K562 (cell line): ENCODE measurements at regions not wholly inside any gene's neighbourhood (a gene's known extent, or its start where the extent isn't known, plus 50 kb on each side); places are given as distances from the start of the nearest gene placed in this dataset.

Experiments
- GATA2 ChIP-seq: sonication (generic); formaldehyde crosslinking; IDR thresholded peaks from 2 replicates; pipeline ENCODE4 v1.4.0; 2020; ENCODE audit warnings: mild to moderate bottlenecking, missing genetic modification reagents
- GTF2E2 ChIP-seq: fragments of 200-800 bp; sonication (Bioruptor generic); IDR thresholded peaks from 2 replicates; pipeline ENCODE4 v1.6.1; 2016; ENCODE audit warnings: missing genetic modification characterization, missing compliant biosample characterization
- PHB ChIP-seq: fragments of 250-450 bp; sonication (Bioruptor Pico); IDR thresholded peaks from 2 replicates; pipeline ENCODE4 v1.5.0; 2021
- SIN3A ChIP-seq, 2 experiments: fragments of 150-350 bp in 1 of 2; IDR thresholded peaks; 2 replicates each; pipeline ENCODE4 v1.6.1; 2011 to 2016; ENCODE audit warnings: borderline replicate concordance in 2 of 2, low read depth in 2 of 2, low read length in 2 of 2, mild to moderate bottlenecking in 2 of 2, moderate library complexity in 2 of 2; ENCODE audit not compliant: control insufficient read depth in 1 of 2
- ZNF57 ChIP-seq: fragments of 450-650 bp; formaldehyde crosslinking; IDR thresholded peaks from 2 replicates; pipeline ENCODE4 v1.4.0; 2020; ENCODE audit warnings: mild to moderate bottlenecking, moderate library complexity
- TF ChIP-seq, protein P1 (sequence below): sonication (generic); formaldehyde crosslinking; IDR thresholded peaks from 2 replicates; pipeline ENCODE4 v1.8.0; 2022; ENCODE audit warnings: mild to moderate bottlenecking, missing genetic modification reagents, borderline replicate concordance
- TF ChIP-seq, protein P2 (sequence below), 3 experiments: IDR thresholded peaks in 2 of 3; conservative IDR thresholded peaks in 1 of 3; 2 replicates each; pipeline ENCODE4 v1.5.1; 2011 to 2012; ENCODE audit warnings: low read length in 3 of 3, mild to moderate bottlenecking in 3 of 3, control low read depth in 2 of 3, improper control_type of control experiment in 1 of 3, inconsistent platforms in 1 of 3, low read depth in 1 of 3, mixed read lengths in 1 of 3, moderate library complexity in 1 of 3; ENCODE audit not compliant: insufficient read depth in 2 of 3
- TF ChIP-seq, protein P3 (sequence below): fragments of 250-450 bp; sonication (Bioruptor Pico); IDR thresholded peaks from 2 replicates; pipeline ENCODE4 v1.8.0; 2022; ENCODE audit warnings: moderate library complexity, mild to moderate bottlenecking, inconsistent platforms
- TF ChIP-seq, protein P4 (sequence below): sonication (generic); formaldehyde crosslinking; IDR thresholded peaks from 2 replicates; pipeline ENCODE4 v1.9.0; 2022; ENCODE audit warnings: mild to moderate bottlenecking, missing genetic modification reagents
- TF ChIP-seq, protein P5 (sequence below): fragments of 450-650 bp; IDR thresholded peaks from 2 replicates; pipeline ENCODE4 v1.6.1; 2016; ENCODE audit warnings: low read depth
- TF ChIP-seq, protein P6 (sequence below): fragments of 450-650 bp; conservative IDR thresholded peaks from 2 replicates; pipeline ENCODE4 v1.6.1; 2016; ENCODE audit warnings: missing genetic modification characterization, low read depth, mild to moderate bottlenecking, control low read depth, missing compliant biosample characterization

DNA sequence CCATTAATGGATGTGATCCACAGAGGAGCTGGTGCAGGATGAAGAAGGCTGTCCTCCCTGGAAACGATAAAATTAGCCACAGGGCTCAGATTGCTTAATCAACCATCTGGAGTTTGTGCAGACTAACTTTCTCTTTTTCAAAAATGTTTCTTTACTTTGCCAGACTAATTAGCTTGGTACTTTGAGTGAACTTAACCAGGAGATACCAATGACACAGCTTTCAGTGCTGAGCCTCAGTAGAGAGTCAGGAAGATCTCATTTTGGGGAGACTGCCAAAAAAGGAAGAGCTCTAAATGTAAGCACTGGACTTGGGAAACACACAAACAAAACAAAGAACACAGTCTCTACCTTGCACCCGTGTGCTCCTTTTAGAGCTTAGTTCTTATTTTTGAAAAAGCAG, 248.1 kb upstream of the DEPDC1 start:
- TF ChIP-seq, protein P1, sequence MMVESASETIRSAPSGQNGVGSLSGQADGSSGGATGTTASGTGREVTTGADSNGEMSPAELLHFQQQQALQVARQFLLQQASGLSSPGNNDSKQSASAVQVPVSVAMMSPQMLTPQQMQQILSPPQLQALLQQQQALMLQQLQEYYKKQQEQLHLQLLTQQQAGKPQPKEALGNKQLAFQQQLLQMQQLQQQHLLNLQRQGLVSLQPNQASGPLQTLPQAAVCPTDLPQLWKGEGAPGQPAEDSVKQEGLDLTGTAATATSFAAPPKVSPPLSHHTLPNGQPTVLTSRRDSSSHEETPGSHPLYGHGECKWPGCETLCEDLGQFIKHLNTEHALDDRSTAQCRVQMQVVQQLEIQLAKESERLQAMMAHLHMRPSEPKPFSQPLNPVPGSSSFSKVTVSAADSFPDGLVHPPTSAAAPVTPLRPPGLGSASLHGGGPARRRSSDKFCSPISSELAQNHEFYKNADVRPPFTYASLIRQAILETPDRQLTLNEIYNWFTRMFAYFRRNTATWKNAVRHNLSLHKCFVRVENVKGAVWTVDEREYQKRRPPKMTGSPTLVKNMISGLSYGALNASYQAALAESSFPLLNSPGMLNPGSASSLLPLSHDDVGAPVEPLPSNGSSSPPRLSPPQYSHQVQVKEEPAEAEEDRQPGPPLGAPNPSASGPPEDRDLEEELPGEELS (CRISPR knock-in tag) = no peak
- TF ChIP-seq, protein P2, sequence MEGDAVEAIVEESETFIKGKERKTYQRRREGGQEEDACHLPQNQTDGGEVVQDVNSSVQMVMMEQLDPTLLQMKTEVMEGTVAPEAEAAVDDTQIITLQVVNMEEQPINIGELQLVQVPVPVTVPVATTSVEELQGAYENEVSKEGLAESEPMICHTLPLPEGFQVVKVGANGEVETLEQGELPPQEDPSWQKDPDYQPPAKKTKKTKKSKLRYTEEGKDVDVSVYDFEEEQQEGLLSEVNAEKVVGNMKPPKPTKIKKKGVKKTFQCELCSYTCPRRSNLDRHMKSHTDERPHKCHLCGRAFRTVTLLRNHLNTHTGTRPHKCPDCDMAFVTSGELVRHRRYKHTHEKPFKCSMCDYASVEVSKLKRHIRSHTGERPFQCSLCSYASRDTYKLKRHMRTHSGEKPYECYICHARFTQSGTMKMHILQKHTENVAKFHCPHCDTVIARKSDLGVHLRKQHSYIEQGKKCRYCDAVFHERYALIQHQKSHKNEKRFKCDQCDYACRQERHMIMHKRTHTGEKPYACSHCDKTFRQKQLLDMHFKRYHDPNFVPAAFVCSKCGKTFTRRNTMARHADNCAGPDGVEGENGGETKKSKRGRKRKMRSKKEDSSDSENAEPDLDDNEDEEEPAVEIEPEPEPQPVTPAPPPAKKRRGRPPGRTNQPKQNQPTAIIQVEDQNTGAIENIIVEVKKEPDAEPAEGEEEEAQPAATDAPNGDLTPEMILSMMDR (IDR thresholded peaks at IDR 0.05 in 2 of 3, conservative IDR thresholded peaks at IDR 0.05 in 1 of 3; ENCODE audit: insufficient read depth in 2 of 3, low read depth in 1 of 3, low read length in 3 of 3) = no peak
- TF ChIP-seq PHB (CRISPR knock-in tag) (no peak), ZNF57 (CRISPR knock-in tag) (no peak), SIN3A (IDR thresholded peaks at IDR 0.05; ENCODE audit: borderline replicate concordance in 2 of 2, control insufficient read depth in 1 of 2, low read depth in 2 of 2, low read length in 2 of 2) (no peak), GTF2E2 (no peak), GATA2 (no peak)
- TF ChIP-seq, protein P3, sequence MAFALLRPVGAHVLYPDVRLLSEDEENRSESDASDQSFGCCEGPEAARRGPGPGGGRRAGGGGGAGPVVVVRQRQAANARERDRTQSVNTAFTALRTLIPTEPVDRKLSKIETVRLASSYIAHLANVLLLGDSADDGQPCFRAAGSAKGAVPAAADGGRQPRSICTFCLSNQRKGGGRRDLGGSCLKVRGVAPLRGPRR = no peak
- TF ChIP-seq, protein P4, sequence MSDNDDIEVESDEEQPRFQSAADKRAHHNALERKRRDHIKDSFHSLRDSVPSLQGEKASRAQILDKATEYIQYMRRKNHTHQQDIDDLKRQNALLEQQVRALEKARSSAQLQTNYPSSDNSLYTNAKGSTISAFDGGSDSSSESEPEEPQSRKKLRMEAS (CRISPR knock-in tag) = no peak
- TF ChIP-seq, protein P5, sequence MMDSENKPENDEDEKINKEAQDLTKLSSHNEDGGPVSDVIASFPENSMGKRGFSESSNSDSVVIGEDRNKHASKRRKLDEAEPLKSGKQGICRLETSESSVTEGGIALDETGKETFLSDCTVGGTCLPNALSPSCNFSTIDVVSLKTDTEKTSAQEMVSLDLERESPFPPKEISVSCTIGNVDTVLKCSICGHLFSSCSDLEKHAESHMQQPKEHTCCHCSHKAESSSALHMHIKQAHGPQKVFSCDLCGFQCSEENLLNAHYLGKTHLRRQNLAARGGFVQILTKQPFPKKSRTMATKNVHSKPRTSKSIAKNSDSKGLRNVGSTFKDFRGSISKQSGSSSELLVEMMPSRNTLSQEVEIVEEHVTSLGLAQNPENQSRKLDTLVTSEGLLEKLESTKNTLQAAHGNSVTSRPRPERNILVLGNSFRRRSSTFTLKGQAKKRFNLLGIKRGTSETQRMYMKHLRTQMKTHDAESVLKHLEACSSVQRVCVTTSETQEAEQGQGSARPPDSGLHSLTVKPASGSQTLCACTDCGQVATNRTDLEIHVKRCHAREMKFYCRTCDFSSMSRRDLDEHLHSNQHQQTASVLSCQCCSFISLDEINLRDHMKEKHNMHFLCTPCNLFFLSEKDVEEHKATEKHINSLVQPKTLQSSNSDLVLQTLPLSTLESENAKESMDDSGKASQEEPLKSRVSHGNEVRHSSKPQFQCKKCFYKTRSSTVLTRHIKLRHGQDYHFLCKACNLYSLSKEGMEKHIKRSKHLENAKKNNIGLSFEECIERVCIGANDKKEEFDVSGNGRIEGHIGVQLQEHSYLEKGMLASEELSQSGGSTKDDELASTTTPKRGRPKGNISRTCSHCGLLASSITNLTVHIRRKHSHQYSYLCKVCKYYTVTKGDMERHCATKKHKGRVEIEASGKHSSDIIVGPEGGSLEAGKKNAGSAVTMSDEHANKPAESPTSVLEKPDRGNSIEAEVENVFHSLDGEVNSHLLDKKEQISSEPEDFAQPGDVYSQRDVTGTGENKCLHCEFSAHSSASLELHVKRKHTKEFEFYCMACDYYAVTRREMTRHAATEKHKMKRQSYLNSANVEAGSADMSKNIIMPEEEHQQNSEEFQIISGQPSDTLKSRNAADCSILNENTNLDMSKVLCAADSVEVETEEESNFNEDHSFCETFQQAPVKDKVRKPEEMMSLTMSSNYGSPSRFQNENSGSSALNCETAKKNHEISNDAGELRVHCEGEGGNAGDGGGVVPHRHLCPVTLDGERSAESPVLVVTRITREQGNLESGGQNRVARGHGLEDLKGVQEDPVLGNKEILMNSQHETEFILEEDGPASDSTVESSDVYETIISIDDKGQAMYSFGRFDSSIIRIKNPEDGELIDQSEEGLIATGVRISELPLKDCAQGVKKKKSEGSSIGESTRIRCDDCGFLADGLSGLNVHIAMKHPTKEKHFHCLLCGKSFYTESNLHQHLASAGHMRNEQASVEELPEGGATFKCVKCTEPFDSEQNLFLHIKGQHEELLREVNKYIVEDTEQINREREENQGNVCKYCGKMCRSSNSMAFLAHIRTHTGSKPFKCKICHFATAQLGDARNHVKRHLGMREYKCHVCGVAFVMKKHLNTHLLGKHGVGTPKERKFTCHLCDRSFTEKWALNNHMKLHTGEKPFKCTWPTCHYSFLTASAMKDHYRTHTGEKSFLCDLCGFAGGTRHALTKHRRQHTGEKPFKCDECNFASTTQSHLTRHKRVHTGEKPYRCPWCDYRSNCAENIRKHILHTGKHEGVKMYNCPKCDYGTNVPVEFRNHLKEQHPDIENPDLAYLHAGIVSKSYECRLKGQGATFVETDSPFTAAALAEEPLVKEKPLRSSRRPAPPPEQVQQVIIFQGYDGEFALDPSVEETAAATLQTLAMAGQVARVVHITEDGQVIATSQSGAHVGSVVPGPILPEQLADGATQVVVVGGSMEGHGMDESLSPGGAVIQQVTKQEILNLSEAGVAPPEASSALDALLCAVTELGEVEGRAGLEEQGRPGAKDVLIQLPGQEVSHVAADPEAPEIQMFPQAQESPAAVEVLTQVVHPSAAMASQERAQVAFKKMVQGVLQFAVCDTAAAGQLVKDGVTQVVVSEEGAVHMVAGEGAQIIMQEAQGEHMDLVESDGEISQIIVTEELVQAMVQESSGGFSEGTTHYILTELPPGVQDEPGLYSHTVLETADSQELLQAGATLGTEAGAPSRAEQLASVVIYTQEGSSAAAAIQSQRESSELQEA = no peak
- TF ChIP-seq, protein P6, sequence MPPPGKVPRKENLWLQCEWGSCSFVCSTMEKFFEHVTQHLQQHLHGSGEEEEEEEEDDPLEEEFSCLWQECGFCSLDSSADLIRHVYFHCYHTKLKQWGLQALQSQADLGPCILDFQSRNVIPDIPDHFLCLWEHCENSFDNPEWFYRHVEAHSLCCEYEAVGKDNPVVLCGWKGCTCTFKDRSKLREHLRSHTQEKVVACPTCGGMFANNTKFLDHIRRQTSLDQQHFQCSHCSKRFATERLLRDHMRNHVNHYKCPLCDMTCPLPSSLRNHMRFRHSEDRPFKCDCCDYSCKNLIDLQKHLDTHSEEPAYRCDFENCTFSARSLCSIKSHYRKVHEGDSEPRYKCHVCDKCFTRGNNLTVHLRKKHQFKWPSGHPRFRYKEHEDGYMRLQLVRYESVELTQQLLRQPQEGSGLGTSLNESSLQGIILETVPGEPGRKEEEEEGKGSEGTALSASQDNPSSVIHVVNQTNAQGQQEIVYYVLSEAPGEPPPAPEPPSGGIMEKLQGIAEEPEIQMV (tag) = no peak
